H1 (cell line): ENCODE measurements at regions not wholly inside any gene's neighbourhood (a gene's known extent, or its start where the extent isn't known, plus 50 kb on each side); places are given as distances from the start of the nearest gene placed in this dataset.

Experiments used
- ATF3 ChIP-seq: IDR thresholded peaks from 2 replicates; pipeline ENCODE4 v1.6.1; 2011; ENCODE audit warnings: low read depth, mild to moderate bottlenecking, low read length; ENCODE audit not compliant: insufficient read depth
- E2F6 ChIP-seq: IDR thresholded peaks from 2 replicates; pipeline ENCODE4 v1.6.1; 2012; ENCODE audit warnings: inconsistent platforms
- MAX ChIP-seq: IDR thresholded peaks from 2 replicates; pipeline ENCODE4 v1.6.1; 2012; ENCODE audit warnings: inconsistent platforms
- RAD21 ChIP-seq, 2 experiments: IDR thresholded peaks in 1 of 2; conservative IDR thresholded peaks in 1 of 2; 2 replicates each; pipeline ENCODE4 v1.6.1; 2011; ENCODE audit warnings: low read depth in 2 of 2, low read length in 2 of 2, improper control_type of control experiment in 1 of 2, inconsistent platforms in 1 of 2, mild to moderate bottlenecking in 1 of 2, moderate library complexity in 1 of 2
- TCF12 ChIP-seq: IDR thresholded peaks from 2 replicates; pipeline ENCODE4 v1.6.1; 2011; ENCODE audit warnings: low read depth, mild to moderate bottlenecking, low read length

- TF ChIP-seq ATF3 (no peak), RAD21 (IDR thresholded peaks at IDR 0.05 in 1 of 2, conservative IDR thresholded peaks at IDR 0.05 in 1 of 2; ENCODE audit: low read depth in 2 of 2, low read length in 2 of 2) (no peak), E2F6 (no peak), MAX (no peak), TCF12 (no peak)
Observed at GRCh38 chr6:113169484-113169883, 687.7 kb upstream of the MARCKS start.
